Activated naive CD4-positive, alpha-beta T cell treated with anti-CD3 and anti-CD28 coated beads for 36 hours (primary cell): ENCODE measurements at regions not wholly inside any gene's neighbourhood (a gene's known extent, or its start where the extent isn't known, plus 50 kb on each side); places are given as distances from the start of the nearest gene placed in this dataset.

Source experiments
- CTCF ChIA-PET: fragments of 350-600 bp; sonication (Branson Sonifier 250); formaldehyde crosslinking; loops from one replicate; lab custom pipeline; 2021; ENCODE audit warnings: antibody characterized with exemption; lab: Charles Lee
- DNase-seq: peaks from one replicate; pipeline ENCODE4 v3.0.0-alpha.2; 2020
- H3K27ac Mint-ChIP-seq: one replicate; pipeline ENCODE4 v1.8.0; 2021; ENCODE audit warnings: mild to moderate bottlenecking, mixed read lengths
- H3K27me3 Mint-ChIP-seq: one replicate; pipeline ENCODE4 v1.8.0; 2021; ENCODE audit warnings: low read depth, mixed read lengths
- H3K36me3 Mint-ChIP-seq: one replicate; pipeline ENCODE4 v1.8.0; 2021; ENCODE audit warnings: low read depth, mixed read lengths
- H3K4me1 Mint-ChIP-seq: one replicate; pipeline ENCODE4 v1.8.0; 2021; ENCODE audit warnings: low read depth, mixed read lengths
- H3K4me3 Mint-ChIP-seq: one replicate; pipeline ENCODE4 v1.8.0; 2021; ENCODE audit warnings: mild to moderate bottlenecking, moderate library complexity, mixed read lengths
- H3K9me3 Mint-ChIP-seq: one replicate; pipeline ENCODE4 v1.8.0; 2021; ENCODE audit warnings: mixed read lengths
- intact Hi-C: fragments of 100-400 bp; cut with micrococcal nuclease; formaldehyde crosslinking; loops from one replicate; pipeline ENCODE4 v1.15.1; 2023

GRCh38 chr2:126835831-126836230 lies 62.9 kb upstream of the TEX51 start:
- Mint-ChIP-seq H3K36me3 (no peaks in the 10 kb centered on the region), H3K27me3 (peaks cover 17% of the 10 kb centered on the region), H3K9me3 (no peaks in the 10 kb centered on the region), H3K4me3 (no peak overlapping the region), H3K4me1 (no peaks in the 10 kb centered on the region), H3K27ac (no peak overlapping the region)
- DNase-seq = no peak
- CTCF ChIA-PET = no interaction called here
- intact Hi-C loops = no loop called here

GRCh38 chr2:126836761-126837679 lies 61.7 kb upstream of the TEX51 start:
- Mint-ChIP-seq H3K9me3 (no peaks in the 10 kb centered on the region), H3K27me3 (peaks cover 17% of the 10 kb centered on the region), H3K36me3 (no peaks in the 10 kb centered on the region), H3K27ac (no peak overlapping the region), H3K4me1 (no peaks in the 10 kb centered on the region), H3K4me3 (no peak overlapping the region)
- intact Hi-C loops = no loop called here
- DNase-seq = no peak
- CTCF ChIA-PET = interaction anchor here (0.5 to 0.9 kb wide), 2 partner anchors 32 to 961 kb away, joined by 3 to 4 read pairs; no protein-coding TSS in a partner anchor

- Mint-ChIP-seq H3K36me3 (no peaks in the 10 kb centered on the region), H3K4me3 (no peak overlapping the region), H3K9me3 (no peaks in the 10 kb centered on the region), H3K4me1 (no peaks in the 10 kb centered on the region), H3K27ac (no peak overlapping the region), H3K27me3 (peaks cover 18% of the 10 kb centered on the region)
- intact Hi-C loops = no loop called here
- CTCF ChIA-PET = interaction anchor here (0.8 to 0.9 kb wide), 2 partner anchors 33 to 48 kb away, joined by 3 to 4 read pairs; no protein-coding TSS in a partner anchor
- no peak for DNase-seq
Measured at GRCh38 chr2:126837966-126838715, 60.5 kb upstream of the TEX51 start.

GRCh38 chr2:126838716-126838985 lies 60.0 kb upstream of the TEX51 start:
- H3K36me3 Mint-ChIP-seq = no peaks in the 10 kb centered on the region
- H3K27ac Mint-ChIP-seq = no peak overlapping the region
- CTCF ChIA-PET = interaction anchor here (0.8 to 1.4 kb wide), 2 partner anchors 48 to 133 kb away, joined by 3 to 4 read pairs; no protein-coding TSS in a partner anchor
- no peaks in the 10 kb centered on the region for H3K4me1 Mint-ChIP-seq
- DNase-seq = no peak
- H3K4me3 Mint-ChIP-seq = no peak overlapping the region
- H3K27me3 Mint-ChIP-seq = peaks cover 19% of the 10 kb centered on the region
- intact Hi-C loops = no loop called here
- no peaks in the 10 kb centered on the region for H3K9me3 Mint-ChIP-seq

- Mint-ChIP-seq H3K36me3 (no peaks in the 10 kb centered on the region), H3K27me3 (peaks cover 19% of the 10 kb centered on the region), H3K4me1 (no peaks in the 10 kb centered on the region), H3K4me3 (no peak overlapping the region), H3K9me3 (no peaks in the 10 kb centered on the region), H3K27ac (no peak overlapping the region)
- DNase-seq = no peak
- intact Hi-C loops = no loop called here
- CTCF ChIA-PET = interaction anchor here (0.5 to 1.4 kb wide), 2 partner anchors 132 to 227 kb away, joined by 3 to 4 read pairs; no protein-coding TSS in a partner anchor
Measured at GRCh38 chr2:126839796-126840195, 58.9 kb upstream of the TEX51 start.

- Mint-ChIP-seq H3K4me3 (no peak overlapping the region), H3K4me1 (no peaks in the 10 kb centered on the region), H3K27ac (no peak overlapping the region), H3K36me3 (no peaks in the 10 kb centered on the region), H3K9me3 (no peaks in the 10 kb centered on the region), H3K27me3 (peaks cover 19% of the 10 kb centered on the region)
- CTCF ChIA-PET = no interaction called here
- intact Hi-C loops = no loop called here
- no peak for DNase-seq
Measured at GRCh38 chr2:126843081-126843480, 55.6 kb upstream of the TEX51 start.

GRCh38 chr2:126846241-126846640 lies 52.4 kb upstream of the TEX51 start:
- H3K36me3 Mint-ChIP-seq = no peaks in the 10 kb centered on the region

More at GRCh38 chr2:126846241-126846640, 52.4 kb upstream of the TEX51 start:
- Mint-ChIP-seq H3K27me3 (peaks cover 3% of the 10 kb centered on the region), H3K9me3 (no peaks in the 10 kb centered on the region), H3K4me1 (no peaks in the 10 kb centered on the region), H3K4me3 (no peak overlapping the region), H3K27ac (no peak overlapping the region)
- no peak for DNase-seq
- intact Hi-C loops = no loop called here
- CTCF ChIA-PET = no interaction called here
